Activated CD8-positive, alpha-beta memory T cell treated with anti-CD3 and anti-CD28 coated beads, Interleukin-2, amount 50 U/mL, for 1 hour (primary cell): ENCODE measurements at regions not wholly inside any gene's neighbourhood (a gene's known extent, or its start where the extent isn't known, plus 50 kb on each side); places are given as distances from the start of the nearest gene placed in this dataset.
"Not testable (repeated sequence)": the region's sequence is repeated elsewhere in the genome, so short reads cannot be mapped to it uniquely, and the experiment has no call there.

Experiments used
- DNase-seq: peaks from one replicate; pipeline ENCODE4 v3.0.0-alpha.2; 2020; ENCODE audit errors: extremely low read depth

GRCh38 chr10:128576336-128576735 lies 450.1 kb upstream of the MKI67 start:
- no peak for DNase-seq

DNA sequence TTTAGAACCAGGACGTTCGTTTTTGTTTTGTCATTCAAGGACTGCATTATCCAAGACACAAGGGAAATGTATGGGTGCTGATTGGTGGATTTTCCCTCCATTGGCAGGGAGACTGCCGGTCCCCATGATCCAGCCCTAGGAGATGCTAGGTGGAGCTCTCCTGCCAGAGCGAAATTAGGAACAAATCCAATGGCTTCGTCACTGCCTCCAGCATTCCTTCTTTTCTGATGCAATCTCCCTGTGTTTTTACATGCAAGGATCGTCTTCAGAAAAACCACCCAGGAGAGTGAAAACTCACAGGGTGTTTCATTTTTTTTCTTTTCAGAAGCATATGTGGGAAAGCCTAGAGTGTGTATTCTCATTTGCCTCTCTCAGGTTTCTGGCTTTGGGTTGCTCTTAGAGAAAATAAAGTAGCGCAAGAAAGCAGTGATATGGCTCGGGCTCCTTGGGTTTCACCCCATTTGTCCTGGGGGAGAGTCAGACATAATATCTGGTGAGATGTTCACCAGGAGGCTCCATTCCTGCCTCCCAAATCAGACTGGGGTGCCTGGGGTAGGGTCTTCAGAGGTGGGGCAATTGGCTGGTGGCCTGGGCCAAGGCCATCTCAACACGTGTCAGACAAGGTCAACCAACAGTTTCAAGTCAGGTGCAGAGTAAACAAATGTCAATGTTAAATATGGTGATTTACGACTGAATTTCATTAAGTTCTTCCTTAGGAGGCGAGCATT lies 450.9 kb upstream of the MKI67 start:
- DNase-seq: no peak

- DNase-seq: no peak
Measured at GRCh38 chr10:128577958-128578750, 451.9 kb upstream of the MKI67 start.

- no peak for DNase-seq
Measured at GRCh38 chr10:128578766-128579165, 452.5 kb upstream of the MKI67 start.

DNA sequence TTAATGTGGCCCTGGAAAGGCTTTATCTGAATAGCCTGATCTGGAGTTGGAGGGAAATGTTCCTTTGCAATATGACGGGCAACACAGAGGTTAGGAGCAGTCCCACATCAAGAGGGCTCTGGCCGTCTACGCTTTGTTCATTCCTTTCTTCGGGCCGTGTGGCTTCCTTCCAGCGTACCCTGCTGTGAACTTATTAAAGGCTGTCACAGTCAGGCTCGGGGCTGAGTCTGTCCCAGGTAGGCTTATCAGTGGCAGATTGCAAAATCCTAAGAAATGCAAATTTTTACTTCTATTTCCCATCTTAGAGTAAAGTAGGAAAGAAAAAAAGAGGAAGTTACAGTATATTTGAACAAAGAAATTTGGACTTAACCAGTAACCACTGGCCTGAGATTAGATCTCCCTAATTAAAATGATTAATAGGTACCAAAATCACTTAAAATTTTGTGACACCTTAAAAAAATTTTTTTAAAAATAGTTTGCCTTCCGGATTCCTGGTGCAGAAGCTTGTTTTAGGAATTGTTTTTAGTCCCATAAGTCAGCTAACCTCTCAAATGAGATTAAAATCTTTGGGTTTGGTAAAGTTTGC lies 453.1 kb upstream of the MKI67 start:
- no peak for DNase-seq

DNA sequence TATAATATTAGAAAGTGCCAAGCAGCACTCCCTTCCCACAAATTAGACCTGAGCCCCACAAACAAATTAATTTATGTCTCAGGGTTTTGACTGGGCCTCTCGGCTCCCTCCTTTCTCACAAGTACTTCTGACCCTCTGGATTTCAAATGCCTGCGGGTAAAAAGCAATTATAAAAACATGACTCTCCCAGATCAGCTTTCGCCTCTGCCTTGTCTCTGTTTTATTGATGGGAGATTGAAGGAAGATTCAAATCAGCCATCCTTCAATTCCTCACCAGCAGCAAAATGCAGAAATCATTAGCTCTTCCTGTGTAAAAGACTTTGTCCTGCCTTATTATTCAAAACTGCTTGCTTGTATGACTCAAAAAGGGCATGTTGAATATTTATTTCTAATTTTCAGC lies 453.7 kb upstream of the MKI67 start:
- DNase-seq: no peak

GRCh38 chr10:128583125-128583524 lies 456.9 kb upstream of the MKI67 start:
- DNase-seq: not testable (repeated sequence)

DNA sequence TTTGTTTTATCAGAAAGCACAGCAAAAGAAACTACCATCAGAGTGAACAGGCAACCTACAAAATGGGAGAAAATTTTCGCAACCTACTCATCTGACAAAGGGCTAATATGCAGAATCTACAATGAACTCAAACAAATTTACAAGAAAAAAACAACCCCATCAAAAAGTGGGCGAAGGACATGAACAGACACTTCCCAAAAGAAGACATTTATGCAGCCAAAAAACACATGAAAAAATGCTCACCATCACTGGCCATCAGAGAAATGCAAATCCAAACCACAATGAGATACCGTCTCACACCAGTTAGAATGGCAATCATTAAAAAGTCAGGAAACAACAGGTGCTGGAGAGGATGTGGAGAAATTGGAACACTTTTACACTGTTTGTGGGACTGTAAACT lies 460.4 kb upstream of the MKI67 start:
- not testable (repeated sequence) for DNase-seq

DNA sequence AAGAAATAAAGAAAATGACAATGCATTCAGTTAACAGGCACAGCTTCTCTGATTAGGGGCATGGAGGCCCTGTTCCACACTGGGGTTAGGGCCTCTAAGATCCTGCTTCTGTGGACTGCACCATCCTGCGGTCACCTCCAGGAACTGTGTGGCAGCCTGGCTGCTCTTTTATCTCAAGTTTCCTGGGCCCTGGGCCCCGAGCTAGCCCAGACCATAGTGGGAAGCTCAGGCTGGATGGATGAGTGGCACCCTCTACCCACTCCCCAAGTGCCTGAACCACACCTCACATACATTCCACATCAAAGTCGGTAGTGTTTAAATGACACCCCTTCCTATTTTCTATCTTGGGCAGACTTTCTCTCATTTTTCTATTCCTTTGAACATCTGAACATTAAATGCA lies 461.5 kb upstream of the MKI67 start:
- no peak for DNase-seq

DNA sequence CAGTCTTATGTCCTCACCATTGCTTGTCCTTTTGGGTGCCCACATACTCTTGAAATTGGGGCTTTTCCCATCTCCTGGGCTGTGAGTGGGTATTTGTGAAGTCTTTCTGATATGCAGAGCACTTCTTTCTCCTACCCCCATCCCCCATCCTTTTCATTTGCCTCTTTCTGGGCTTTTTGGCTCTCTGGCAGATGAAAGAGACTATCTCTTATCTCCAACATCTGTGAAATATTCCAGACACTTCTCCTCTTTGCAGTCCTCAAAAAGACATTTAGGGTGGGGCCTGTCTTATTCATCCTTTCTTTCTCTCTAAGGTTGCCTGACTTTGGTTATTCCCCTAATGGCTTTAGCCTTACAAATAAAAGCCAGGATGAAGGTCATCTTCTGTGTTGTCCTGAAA lies 462.2 kb upstream of the MKI67 start:
- no peak for DNase-seq

DNA sequence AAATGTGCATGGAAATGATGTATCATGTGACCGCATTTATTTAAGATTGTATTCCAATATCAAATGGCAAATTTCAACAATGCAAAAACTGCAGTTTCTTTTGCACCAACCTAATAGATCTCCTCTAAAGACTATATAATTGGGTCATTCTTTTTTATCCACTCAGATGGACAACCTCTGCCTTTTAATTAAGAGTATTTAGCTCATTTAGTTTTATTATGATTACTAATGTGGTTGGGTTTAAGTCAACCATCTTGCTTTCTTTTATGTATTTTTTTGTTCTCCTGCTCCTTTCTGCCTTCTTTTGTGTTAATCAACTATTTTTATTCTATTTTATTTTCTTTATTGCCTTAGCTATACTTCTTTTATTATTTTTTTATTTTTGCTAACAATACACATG lies 468.5 kb upstream of the MKI67 start:
- no peak for DNase-seq

DNA sequence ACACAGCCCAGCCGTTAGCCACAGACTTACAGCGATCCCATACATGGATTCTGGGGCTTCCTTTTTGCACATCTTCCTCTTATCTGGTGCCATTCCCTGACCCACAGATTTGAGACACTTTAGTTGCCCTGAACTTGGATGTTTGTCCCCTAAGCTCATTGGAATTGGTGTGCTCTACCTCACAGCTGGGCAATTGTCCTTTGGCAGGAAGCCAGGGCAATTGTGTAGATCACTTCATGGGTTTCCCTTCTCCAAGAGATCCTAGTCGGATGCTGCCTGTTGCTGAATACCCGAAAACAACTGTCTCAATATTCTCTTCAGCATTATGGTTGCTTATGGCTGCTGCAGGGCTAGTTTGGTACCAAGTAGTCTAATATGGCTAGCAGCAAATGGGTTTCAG lies 470.7 kb upstream of the MKI67 start:
- no peak for DNase-seq

DNA sequence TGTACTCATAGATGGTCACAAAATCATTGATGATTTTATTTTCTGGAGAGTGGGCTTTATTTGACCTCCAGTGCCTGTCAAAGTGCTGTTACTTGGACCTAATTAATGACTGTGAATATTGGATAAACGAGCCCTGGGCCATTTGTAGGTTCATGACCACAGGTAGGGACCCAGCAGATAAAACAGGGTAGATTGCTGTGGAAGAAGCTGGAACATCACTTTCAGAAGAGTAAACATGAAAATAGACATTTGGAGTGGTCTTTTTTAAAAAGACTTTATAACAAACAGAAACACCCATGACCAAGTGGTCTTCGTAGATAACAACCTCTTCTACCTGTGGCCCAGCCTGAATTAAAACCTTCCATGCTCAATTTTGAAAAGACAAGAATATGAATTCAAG lies 472.8 kb upstream of the MKI67 start:
- DNase-seq: no peak

GRCh38 chr10:128599538-128599937 lies 473.3 kb upstream of the MKI67 start:
- DNase-seq: no peak

DNA sequence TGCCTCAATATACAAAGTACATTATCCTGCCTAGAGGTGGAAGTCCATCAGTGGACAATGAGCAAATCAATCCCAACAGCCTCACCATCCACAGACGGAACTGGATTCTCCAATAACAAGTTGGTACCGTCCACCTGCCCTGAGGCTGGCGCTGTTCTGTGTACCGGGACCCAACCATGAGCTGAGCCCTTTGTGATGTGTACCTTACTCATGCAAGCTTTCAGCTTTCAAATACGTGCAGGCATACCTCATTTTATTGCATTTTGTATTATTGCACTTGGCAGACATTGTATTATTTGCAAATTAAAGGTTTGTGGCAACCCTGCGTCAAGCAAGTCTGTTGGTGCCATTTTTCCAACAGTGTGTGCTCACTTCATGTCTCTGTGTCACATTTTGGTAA lies 476.0 kb upstream of the MKI67 start:
- no peak for DNase-seq

DNA sequence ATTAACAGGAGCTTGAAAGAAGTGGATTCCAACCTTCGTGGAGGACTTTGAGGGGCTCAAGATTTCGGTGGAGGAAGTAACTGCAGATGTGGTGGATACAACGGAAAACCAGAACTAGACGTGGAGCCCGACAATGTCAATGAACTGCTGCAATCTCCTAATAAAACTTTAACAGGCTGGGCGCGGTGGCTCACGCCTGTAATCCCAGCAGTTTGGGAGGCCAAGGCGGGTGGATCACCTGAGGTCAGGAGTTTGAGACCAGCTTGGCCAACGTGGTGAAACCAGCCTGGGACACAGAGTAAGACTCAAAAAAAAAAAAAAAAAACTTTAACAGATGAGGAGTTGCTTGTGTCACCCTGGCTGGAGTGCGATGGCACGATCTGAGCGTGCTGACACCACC lies 477.8 kb upstream of the MKI67 start:
- DNase-seq: no peak

GRCh38 chr10:128605180-128605579 lies 479.0 kb upstream of the MKI67 start:
- no peak for DNase-seq

DNA sequence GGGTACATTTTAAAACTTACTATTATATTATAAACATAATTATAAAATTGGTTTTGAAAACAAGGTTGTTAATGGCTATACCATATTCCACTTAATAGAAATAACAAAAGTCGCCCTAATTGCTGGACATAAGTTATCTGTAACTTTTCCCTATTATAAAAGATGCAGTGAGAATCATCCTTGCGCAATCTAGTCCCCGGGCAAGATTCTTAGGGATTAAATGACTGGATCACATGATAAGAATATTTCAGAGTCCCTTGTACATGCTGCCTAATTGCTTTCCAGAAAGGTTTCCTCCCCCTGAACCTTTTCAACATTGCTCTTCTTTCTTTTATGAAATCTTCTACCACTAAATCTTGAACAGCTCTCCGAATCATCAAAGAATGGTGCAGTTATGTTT lies 479.8 kb upstream of the MKI67 start:
- no peak for DNase-seq

DNA sequence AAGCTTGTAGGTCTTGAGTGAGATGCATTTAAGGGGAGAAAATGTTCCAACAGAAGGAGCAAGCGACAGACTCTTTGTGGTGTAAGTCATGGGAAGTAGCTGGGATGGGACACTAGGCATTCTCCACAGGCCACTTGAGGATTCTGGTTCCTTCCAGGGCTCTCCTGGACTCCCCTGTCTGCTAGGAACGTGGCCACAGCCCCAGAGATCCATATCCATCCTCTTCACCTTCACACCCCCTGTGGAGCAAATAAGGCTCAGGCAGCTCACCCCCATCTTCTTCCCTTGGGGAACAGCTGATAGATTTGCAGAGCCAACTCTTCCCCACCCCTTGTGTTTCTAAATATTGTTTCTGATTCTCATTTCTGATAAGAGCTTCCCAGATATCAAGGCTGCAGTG lies 482.6 kb upstream of the MKI67 start:
- DNase-seq: no peak

- no peak for DNase-seq
Measured at GRCh38 chr10:128609460-128609859, 483.2 kb upstream of the MKI67 start.

- no peak for DNase-seq
Measured at GRCh38 chr10:128610113-128610512, 483.9 kb upstream of the MKI67 start.

- DNase-seq: no peak
Measured at GRCh38 chr10:128612195-128612594, 486.0 kb upstream of the MKI67 start.

GRCh38 chr10:128612631-128613030 lies 486.4 kb upstream of the MKI67 start:
- DNase-seq: no peak
